CD4-positive, alpha-beta T cell (primary cell): ENCODE measurements at regions not wholly inside any gene's neighbourhood (a gene's known extent, or its start where the extent isn't known, plus 50 kb on each side); places are given as distances from the start of the nearest gene placed in this dataset.

ENCODE experiments used
- ATAC-seq: fragments of 200-7000 bp; cut with Tn5 transposase; one replicate; pipeline ENCODE4 v1.10.0; 2022; ENCODE audit warnings: mild to moderate bottlenecking; ENCODE audit not compliant: poor library complexity
- CTCF ChIA-PET: fragments of 350-600 bp; sonication (Branson Sonifier 250); formaldehyde crosslinking; loops from one replicate; lab custom pipeline; 2021; ENCODE audit warnings: antibody characterized with exemption, inconsistent platforms; lab: Charles Lee
- POLR2A ChIA-PET: fragments of 350-600 bp; sonication (Branson Sonifier 250); formaldehyde crosslinking; loops from one replicate; lab custom pipeline; 2021; ENCODE audit warnings: antibody characterized with exemption, inconsistent platforms; lab: Charles Lee
- DNase-seq, 14 experiments: peaks; one replicate each; pipeline ENCODE4 v3.0.0-alpha.2; 2013 to 2020; ENCODE audit warnings: mixed read lengths in 2 of 14
- H3K27ac ChIP-seq, 2 donors: one replicate each; pipeline versions ENCODE4 v1.5.1 to v1.7.0; 2013; ENCODE audit warnings: low read length in 2 of 2, low read depth in 1 of 2, mild to moderate bottlenecking in 1 of 2
- H3K27me3 ChIP-seq, 2 experiments: 1 replicate in 1 of 2; 2 replicates in 1 of 2; pipeline versions ENCODE4 v1.6.1 to v1.7.0; 2013; ENCODE audit warnings: low read length in 2 of 2, control low read depth in 1 of 2, mild to moderate bottlenecking in 1 of 2, moderate library complexity in 1 of 2; ENCODE audit not compliant: insufficient read depth in 2 of 2, control insufficient read depth in 1 of 2
- H3K36me3 ChIP-seq: one replicate; pipeline ENCODE4 v1.6.1; 2013; ENCODE audit warnings: low read length, control low read depth; ENCODE audit not compliant: insufficient read depth
- H3K4me1 ChIP-seq: one replicate; pipeline ENCODE4 v1.6.1; 2013; ENCODE audit warnings: low read length, control low read depth; ENCODE audit not compliant: insufficient read depth
- H3K4me3 ChIP-seq: one replicate; pipeline ENCODE4 v1.5.1; 2013; ENCODE audit warnings: mild to moderate bottlenecking, low read length, moderate library complexity
- H3K9me3 ChIP-seq, 2 experiments: 1 replicate in 1 of 2; 2 replicates in 1 of 2; pipeline versions ENCODE4 v1.6.1 to v1.7.0; 2013; ENCODE audit warnings: low read length in 2 of 2, mild to moderate bottlenecking in 2 of 2, control low read depth in 1 of 2, moderate library complexity in 1 of 2; ENCODE audit not compliant: control insufficient read depth in 1 of 2, insufficient read depth in 1 of 2
- H3K27ac Mint-ChIP-seq: one replicate; pipeline ENCODE4 v1.8.0; 2020; ENCODE audit warnings: mixed read lengths
- H3K27me3 Mint-ChIP-seq: one replicate; pipeline ENCODE4 v1.8.0; 2021; ENCODE audit warnings: mixed read lengths
- H3K36me3 Mint-ChIP-seq: one replicate; pipeline ENCODE4 v1.8.0; 2021; ENCODE audit warnings: low read depth, mixed read lengths
- H3K4me1 Mint-ChIP-seq: one replicate; pipeline ENCODE4 v1.8.0; 2021; ENCODE audit warnings: low read depth, mixed read lengths
- H3K4me3 Mint-ChIP-seq: one replicate; pipeline ENCODE4 v1.8.0; 2020; ENCODE audit warnings: mild to moderate bottlenecking, mixed read lengths
- H3K9me3 Mint-ChIP-seq: one replicate; pipeline ENCODE4 v1.8.0; 2020; ENCODE audit warnings: mixed read lengths
- CTCF ChIP-seq: fragments of 200-600 bp; IDR thresholded peaks from one replicate; pipeline ENCODE4 v1.8.0; 2022; ENCODE audit warnings: antibody characterized with exemption, mild to moderate bottlenecking
- intact Hi-C, 2 experiments: fragments of 100-400 bp; cut with DNase I in 1 of 2; cut with micrococcal nuclease in 1 of 2; formaldehyde crosslinking; loops; one replicate each; pipeline versions ENCODE4 v1.15.1 to v1.9.0; 2023 to 2025; cut with DNase I, micrococcal nuclease

GRCh38 chr4:13701937-13702446 is 74.5 kb upstream of the BOD1L1 start:
- POLR2A ChIA-PET, result no interaction called here
- H3K27me3 Mint-ChIP-seq, result peaks cover 22% of the 10 kb centered on the region
- no peak for TF ChIP-seq CTCF
- no peaks in the 10 kb centered on the region for H3K36me3 ChIP-seq
- no peak overlapping the region for H3K4me3 Mint-ChIP-seq
- H3K4me1 ChIP-seq, result no peaks in the 10 kb centered on the region
- no peaks in the 10 kb centered on the region for H3K9me3 Mint-ChIP-seq
- no peaks in the 10 kb centered on the region for H3K9me3 ChIP-seq
- no peaks in the 10 kb centered on the region for H3K4me1 Mint-ChIP-seq
- intact Hi-C loops, result no loop called here
- H3K27ac ChIP-seq, result no peak overlapping the region
- H3K36me3 Mint-ChIP-seq, result no peaks in the 10 kb centered on the region
- H3K4me3 ChIP-seq, result no peak overlapping the region
- CTCF ChIA-PET, result no interaction called here
- ATAC-seq, result no peak
- no peaks in the 10 kb centered on the region for H3K27me3 ChIP-seq
- no peak for DNase-seq
- H3K27ac Mint-ChIP-seq, result no peak overlapping the region

GRCh38 chr4:13703096-13703495 is 75.6 kb upstream of the BOD1L1 start:
- ChIA-PET CTCF (no interaction called here), POLR2A (no interaction called here)
- Histone ChIP-seq H3K9me3 (no peaks in the 10 kb centered on the region), H3K4me3 (no peak overlapping the region), H3K27me3 (no peaks in the 10 kb centered on the region), H3K36me3 (no peaks in the 10 kb centered on the region), H3K27ac (no peak overlapping the region), H3K4me1 (no peaks in the 10 kb centered on the region)
- intact Hi-C loops, result no loop called here
- no peak for TF ChIP-seq CTCF
- Mint-ChIP-seq H3K36me3 (no peaks in the 10 kb centered on the region), H3K9me3 (no peaks in the 10 kb centered on the region), H3K27me3 (peaks cover 27% of the 10 kb centered on the region), H3K4me3 (no peak overlapping the region), H3K27ac (no peak overlapping the region), H3K4me1 (no peaks in the 10 kb centered on the region)
- no peak for DNase-seq
- ATAC-seq, result no peak

GRCh38 chr4:13704035-13704434 is 76.5 kb upstream of the BOD1L1 start:
- ATAC-seq (no peak), DNase-seq (no peak)
- CTCF ChIA-PET, result no interaction called here
- Histone ChIP-seq H3K4me3 (no peak overlapping the region), H3K36me3 (no peaks in the 10 kb centered on the region), H3K9me3 (no peaks in the 10 kb centered on the region), H3K27ac (no peak overlapping the region), H3K27me3 (no peaks in the 10 kb centered on the region), H3K4me1 (no peaks in the 10 kb centered on the region)
- no peak for TF ChIP-seq CTCF
- Mint-ChIP-seq H3K4me3 (no peak overlapping the region), H3K27ac (no peak overlapping the region), H3K27me3 (peaks cover 28% of the 10 kb centered on the region), H3K4me1 (no peaks in the 10 kb centered on the region), H3K36me3 (no peaks in the 10 kb centered on the region), H3K9me3 (no peaks in the 10 kb centered on the region)
- intact Hi-C loops, result no loop called here
- POLR2A ChIA-PET, result no interaction called here
